ENCODE measurements at regions not wholly inside any gene's neighbourhood (a gene's known extent, or its start where the extent isn't known, plus 50 kb on each side); places are given as distances from the start of the nearest gene placed in this dataset.

DNA sequence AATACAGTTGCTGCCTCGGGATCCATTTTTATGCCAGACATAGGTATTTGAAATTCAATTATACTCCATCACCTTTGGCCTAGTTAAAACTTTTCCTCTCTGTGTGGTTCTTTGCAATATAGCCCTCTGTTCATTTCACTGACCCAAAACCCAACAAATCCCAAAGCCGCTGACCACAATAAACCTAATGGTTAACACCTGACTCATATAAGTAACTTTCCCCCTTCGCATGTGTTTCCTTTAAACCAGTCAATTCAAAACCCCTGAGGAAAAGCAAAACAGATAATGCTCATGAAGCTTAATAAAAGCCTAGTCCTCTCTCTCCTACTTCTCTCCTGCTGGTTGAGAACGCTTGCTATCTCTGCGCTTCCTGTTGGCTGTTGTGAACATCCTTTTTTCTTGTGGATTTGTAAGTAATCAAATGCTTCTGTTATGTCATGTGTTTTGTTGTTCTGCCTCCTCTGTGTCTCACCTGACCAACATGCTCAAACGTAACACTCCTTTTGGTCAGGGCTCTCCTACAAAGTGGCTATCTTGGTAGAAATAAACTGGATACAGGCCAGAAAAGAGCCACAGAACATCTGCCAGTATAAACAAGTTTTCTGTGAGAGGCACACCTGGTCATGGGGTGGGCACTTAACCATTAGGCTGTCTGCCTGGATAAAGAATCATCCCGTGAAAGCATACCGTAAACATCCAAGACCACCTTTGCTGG lies 652.6 kb downstream of the METTL15 start:
- no peak for DNase-seq (ENCODE audit: extremely low spot score)
- POLR2A ChIA-PET, result no interaction called here
- TF ChIP-seq ELF4 (IDR thresholded peaks at IDR 0.05), result no peak
- TF ChIP-seq NFRKB (IDR thresholded peaks at IDR 0.05), result no peak
- TF ChIP-seq L3MBTL2 (conservative IDR thresholded peaks at IDR 0.05), result no peak
- no peak for TF ChIP-seq FOXK2 (IDR thresholded peaks at IDR 0.05)
- no peak for TF ChIP-seq FOXM1 (IDR thresholded peaks at IDR 0.05; ENCODE audit: borderline replicate concordance)
- no peak for TF ChIP-seq TARDBP (IDR thresholded peaks at IDR 0.05)
- no peak for TF ChIP-seq ZNF384 (IDR thresholded peaks at IDR 0.05)
- TF ChIP-seq SP1 (IDR thresholded peaks at IDR 0.05), result no peak
- no peak for TF ChIP-seq LEF1 (IDR thresholded peaks at IDR 0.05; ENCODE audit: borderline replicate concordance)
- CTCF ChIA-PET, result interaction anchor here (0.6 kb wide), 1 partner anchor 28 kb away, joined by 8 read pairs; no protein-coding TSS in a partner anchor

DNA sequence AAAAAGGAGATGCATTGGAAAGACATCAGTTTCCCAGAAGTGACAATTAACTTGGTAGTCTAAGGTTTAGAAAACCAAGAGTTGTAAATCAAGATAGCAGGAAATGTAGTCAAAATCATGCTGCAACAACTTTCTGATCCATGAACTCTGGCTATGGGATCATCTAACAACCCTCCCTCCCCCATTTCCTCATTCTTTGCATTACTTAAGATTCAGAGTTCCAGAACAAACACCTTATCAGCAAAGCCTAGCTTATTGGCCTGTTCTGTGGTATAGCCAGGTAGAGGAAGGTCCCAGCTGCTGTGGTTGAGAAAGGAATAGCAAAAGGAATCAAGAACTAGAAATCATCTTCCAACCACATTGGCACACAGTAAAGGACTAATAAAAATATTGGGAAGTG lies 651.1 kb downstream of the METTL15 start:
- CTCF ChIA-PET, result no interaction called here
- TF ChIP-seq LEF1 (IDR thresholded peaks at IDR 0.05; ENCODE audit: borderline replicate concordance), result no peak
- TF ChIP-seq CTBP1 (IDR thresholded peaks at IDR 0.05; ENCODE audit: borderline replicate concordance), result no peak
- TF ChIP-seq TARDBP (IDR thresholded peaks at IDR 0.05), result no peak
- no peak for TF ChIP-seq ELF4 (IDR thresholded peaks at IDR 0.05)
- no peak for TF ChIP-seq NFRKB (IDR thresholded peaks at IDR 0.05)
- TF ChIP-seq SUZ12 (IDR thresholded peaks at IDR 0.05), result no peak
- no peak for TF ChIP-seq FOXA1 (IDR thresholded peaks at IDR 0.05)
- TF ChIP-seq SP1 (IDR thresholded peaks at IDR 0.05), result no peak
- no peak for TF ChIP-seq HDGF (IDR thresholded peaks at IDR 0.05; ENCODE audit: borderline replicate concordance)
- TF ChIP-seq, protein P1, sequence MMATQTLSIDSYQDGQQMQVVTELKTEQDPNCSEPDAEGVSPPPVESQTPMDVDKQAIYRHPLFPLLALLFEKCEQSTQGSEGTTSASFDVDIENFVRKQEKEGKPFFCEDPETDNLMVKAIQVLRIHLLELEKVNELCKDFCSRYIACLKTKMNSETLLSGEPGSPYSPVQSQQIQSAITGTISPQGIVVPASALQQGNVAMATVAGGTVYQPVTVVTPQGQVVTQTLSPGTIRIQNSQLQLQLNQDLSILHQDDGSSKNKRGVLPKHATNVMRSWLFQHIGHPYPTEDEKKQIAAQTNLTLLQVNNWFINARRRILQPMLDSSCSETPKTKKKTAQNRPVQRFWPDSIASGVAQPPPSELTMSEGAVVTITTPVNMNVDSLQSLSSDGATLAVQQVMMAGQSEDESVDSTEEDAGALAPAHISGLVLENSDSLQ (IDR thresholded peaks at IDR 0.05), result no peak
- no peak for TF ChIP-seq ARNT (IDR thresholded peaks at IDR 0.05)
- TF ChIP-seq FOXM1 (IDR thresholded peaks at IDR 0.05; ENCODE audit: borderline replicate concordance), result no peak
- no peak for TF ChIP-seq L3MBTL2 (conservative IDR thresholded peaks at IDR 0.05)
- no peak for TF ChIP-seq FOXK2 (IDR thresholded peaks at IDR 0.05)
- no peak for TF ChIP-seq BHLHE40 (IDR thresholded peaks at IDR 0.05; ENCODE audit: borderline replicate concordance)
- TF ChIP-seq ZNF384 (IDR thresholded peaks at IDR 0.05), result no peak
- no peak for DNase-seq (ENCODE audit: extremely low spot score)
- POLR2A ChIA-PET, result no interaction called here

DNA sequence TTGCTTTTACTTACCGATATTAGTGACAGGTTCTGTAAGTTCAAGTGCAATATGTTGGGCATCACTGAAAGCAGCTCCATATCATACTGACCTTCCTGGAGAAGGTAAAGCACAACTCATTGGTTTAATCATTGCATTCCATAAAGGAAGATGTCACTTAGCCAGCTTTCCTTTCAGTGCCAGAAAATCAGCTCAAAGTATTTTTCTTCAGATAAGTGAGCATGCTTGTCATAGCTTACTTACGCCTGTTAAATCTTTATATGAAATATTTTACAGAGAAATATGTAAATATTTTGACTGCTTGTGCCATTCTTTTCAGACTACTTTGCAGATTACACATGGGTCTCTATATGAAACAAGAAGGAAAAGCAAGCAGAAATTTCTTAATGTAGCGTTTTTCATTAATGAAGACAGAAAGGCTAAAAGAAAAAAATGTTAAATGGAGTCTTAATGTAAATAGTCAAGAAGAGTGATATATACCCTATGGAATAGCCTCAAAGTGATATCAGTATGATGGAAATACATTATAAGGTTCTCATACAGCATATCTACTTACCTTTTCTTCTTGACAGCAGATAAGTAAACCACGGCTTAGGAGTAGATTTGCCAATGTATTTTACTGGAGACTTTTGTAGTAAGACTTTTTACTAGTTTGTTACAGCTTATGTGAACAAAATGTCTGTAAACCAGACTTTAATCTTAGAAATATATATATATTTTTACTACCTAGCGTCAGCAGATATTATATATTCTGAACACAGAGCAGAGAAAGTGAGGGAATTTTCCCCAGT lies 649.7 kb downstream of the METTL15 start:
- no peak for DNase-seq (ENCODE audit: extremely low spot score)
- POLR2A ChIA-PET, result no interaction called here
- CTCF ChIA-PET, result no interaction called here
- no peak for TF ChIP-seq HDGF (IDR thresholded peaks at IDR 0.05; ENCODE audit: borderline replicate concordance)
- no peak for TF ChIP-seq ELF4 (IDR thresholded peaks at IDR 0.05)
- no peak for TF ChIP-seq ARNT (IDR thresholded peaks at IDR 0.05)
- TF ChIP-seq ZNF384 (IDR thresholded peaks at IDR 0.05), result no peak
- TF ChIP-seq FOXM1 (IDR thresholded peaks at IDR 0.05; ENCODE audit: borderline replicate concordance), result no peak
- TF ChIP-seq BHLHE40 (IDR thresholded peaks at IDR 0.05; ENCODE audit: borderline replicate concordance), result no peak
- no peak for TF ChIP-seq LEF1 (IDR thresholded peaks at IDR 0.05; ENCODE audit: borderline replicate concordance)
- no peak for TF ChIP-seq SUZ12 (IDR thresholded peaks at IDR 0.05)
- TF ChIP-seq CTBP1 (IDR thresholded peaks at IDR 0.05; ENCODE audit: borderline replicate concordance), result no peak
- TF ChIP-seq FOXA1 (IDR thresholded peaks at IDR 0.05), result no peak
- TF ChIP-seq L3MBTL2 (conservative IDR thresholded peaks at IDR 0.05), result no peak

DNA sequence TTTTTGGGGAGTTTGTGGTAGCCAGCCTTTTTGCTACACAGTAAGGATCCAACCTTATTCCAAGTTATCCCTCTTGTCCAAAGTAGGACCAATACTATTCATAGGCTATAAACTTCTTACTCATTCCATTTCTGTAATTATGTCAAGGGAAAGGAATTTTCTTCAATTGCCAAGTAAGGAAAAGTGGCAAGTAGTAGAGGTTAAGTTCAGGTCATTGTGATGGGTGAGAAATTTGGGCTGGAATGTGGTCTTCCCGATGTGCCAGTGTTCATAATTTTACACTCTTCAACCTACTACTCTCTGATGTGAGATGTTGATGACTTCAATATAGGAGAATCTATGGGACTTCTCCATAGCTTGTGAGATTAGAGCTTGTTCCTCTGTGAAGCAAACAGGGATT lies 648.8 kb downstream of the METTL15 start:
- no peak for TF ChIP-seq ARNT (IDR thresholded peaks at IDR 0.05)
- DNase-seq (ENCODE audit: extremely low spot score), result no peak
- CTCF ChIA-PET, result interaction anchor here (0.7 kb wide), 1 partner anchor 10 kb away, joined by 4 read pairs; no protein-coding TSS in a partner anchor
- POLR2A ChIA-PET, result no interaction called here

DNA sequence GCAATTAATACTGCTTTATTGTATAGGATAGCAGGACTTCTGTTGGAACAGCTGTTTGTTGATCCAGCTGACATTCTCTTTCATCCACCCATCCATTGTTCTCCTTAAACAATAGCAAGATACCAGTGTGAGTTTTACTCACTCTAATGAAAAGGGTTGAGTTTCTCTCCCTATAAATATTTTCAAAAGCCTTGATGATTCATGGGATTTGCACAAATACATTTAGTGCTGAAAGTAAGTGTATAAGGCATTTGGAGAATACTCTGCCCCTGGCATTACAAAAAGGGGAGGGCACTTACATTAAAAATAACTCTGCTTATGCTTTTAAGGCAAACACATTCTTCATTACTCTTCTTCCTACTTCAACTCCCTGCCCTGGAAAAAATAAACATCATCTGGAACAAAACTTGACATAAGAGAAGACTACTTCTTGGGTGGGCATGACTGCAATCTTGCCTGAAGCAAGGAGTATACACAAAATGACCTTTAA lies 634.9 kb downstream of the METTL15 start:
- ChIA-PET CTCF (no interaction called here), POLR2A (no interaction called here)

DNA sequence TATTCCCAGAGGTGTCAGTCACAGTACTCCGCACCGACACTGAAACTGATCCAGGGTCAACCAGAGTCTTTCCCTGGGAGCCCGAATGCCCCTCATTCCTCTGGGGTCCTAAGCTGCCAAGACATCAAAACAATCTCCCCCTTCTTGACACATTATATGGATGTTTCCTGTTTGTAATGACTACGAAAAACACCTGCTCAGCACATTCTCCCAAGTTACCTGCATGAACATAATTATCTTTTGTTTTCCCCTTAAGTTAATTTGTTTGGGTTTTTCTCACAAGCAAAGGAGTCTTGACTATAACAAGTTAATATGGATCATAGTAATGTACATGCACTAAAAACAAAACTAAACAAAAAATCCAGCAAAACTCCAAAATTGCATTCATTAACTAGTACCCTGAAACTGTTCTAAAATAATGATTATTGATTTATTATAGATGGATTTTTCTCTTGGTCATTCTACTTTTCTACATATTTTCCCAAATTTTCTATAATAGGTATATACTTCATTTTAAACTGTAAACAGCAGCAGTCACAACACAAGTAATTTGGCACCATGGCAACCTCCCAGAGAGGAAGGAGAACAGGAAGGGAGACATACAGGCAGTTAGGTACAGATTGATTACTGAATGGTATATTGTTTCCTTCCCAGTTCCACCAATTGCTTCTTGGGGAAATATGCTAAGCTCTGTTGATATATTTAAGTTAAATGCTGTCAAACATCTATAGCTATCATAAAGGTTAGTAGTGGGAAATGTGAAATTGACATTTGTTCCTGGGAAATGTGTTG lies 631.5 kb downstream of the METTL15 start:
- ChIA-PET POLR2A (no interaction called here), CTCF (no interaction called here)
- no peak for TF ChIP-seq ELF4 (IDR thresholded peaks at IDR 0.05)
- TF ChIP-seq FOXM1 (IDR thresholded peaks at IDR 0.05; ENCODE audit: borderline replicate concordance), result no peak
- TF ChIP-seq HDGF (IDR thresholded peaks at IDR 0.05; ENCODE audit: borderline replicate concordance), result no peak
- TF ChIP-seq SP1 (IDR thresholded peaks at IDR 0.05), result no peak
- TF ChIP-seq FOXA1 (IDR thresholded peaks at IDR 0.05), result no peak
- no peak for TF ChIP-seq BHLHE40 (IDR thresholded peaks at IDR 0.05; ENCODE audit: borderline replicate concordance)
- no peak for TF ChIP-seq FOXK2 (IDR thresholded peaks at IDR 0.05)
- no peak for TF ChIP-seq ZNF384 (IDR thresholded peaks at IDR 0.05)
- no peak for TF ChIP-seq SUZ12 (IDR thresholded peaks at IDR 0.05)
- TF ChIP-seq ARNT (IDR thresholded peaks at IDR 0.05), result no peak
- no peak for TF ChIP-seq NFRKB (IDR thresholded peaks at IDR 0.05)
- no peak for DNase-seq (ENCODE audit: extremely low spot score)

More for the DNA sequence above, 634.9 kb downstream of the METTL15 start:
- TF ChIP-seq FOXM1 (IDR thresholded peaks at IDR 0.05; ENCODE audit: borderline replicate concordance) (no peak), FOXK2 (IDR thresholded peaks at IDR 0.05) (no peak), ZNF384 (IDR thresholded peaks at IDR 0.05) (no peak), SP1 (IDR thresholded peaks at IDR 0.05) (no peak), CTBP1 (IDR thresholded peaks at IDR 0.05; ENCODE audit: borderline replicate concordance) (no peak), SUZ12 (IDR thresholded peaks at IDR 0.05) (no peak)
- TF ChIP-seq, protein P1 (IDR thresholded peaks at IDR 0.05), result no peak
- DNase-seq (ENCODE audit: extremely low spot score), result no peak
